ENCODE measurements at regions not wholly inside any gene's neighbourhood (a gene's known extent, or its start where the extent isn't known, plus 50 kb on each side); places are given as distances from the start of the nearest gene placed in this dataset.

DNA sequence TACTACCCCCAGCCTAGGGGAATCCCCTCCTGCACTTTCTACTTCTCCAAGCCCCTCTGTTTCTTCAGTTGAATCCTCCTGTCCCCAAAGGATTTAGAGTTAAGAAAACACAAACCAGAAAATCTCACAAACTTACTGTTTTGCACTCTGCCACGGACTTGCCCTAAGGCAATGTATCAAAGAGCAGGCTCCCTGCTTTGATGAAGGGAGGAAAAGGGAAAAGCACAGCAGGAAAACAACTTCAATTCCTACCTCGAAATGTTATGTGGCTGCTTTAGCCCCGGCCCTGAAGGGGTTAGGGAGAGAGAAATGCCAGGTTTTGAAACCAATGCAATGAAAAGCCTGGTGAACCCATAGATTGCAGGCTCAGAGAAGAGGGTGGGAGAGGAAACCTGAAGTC is 254.7 kb downstream of the MAN2A1 start:
- Mint-ChIP-seq H3K4me3 (no peak overlapping the region), H3K27ac (no peak overlapping the region), H3K4me1 (peaks cover 7 to 12% (median 10%) of the 10 kb centered on the region in 4 donors), H3K9me3 (peaks cover 0 to 12% (median 5%) of the 10 kb centered on the region in 8 donors), H3K27me3 (peaks cover 7% of the 10 kb centered on the region in 2 donors), H3K36me3 (no peaks in the 10 kb centered on the region)
- no peak overlapping the region for H3K27ac ChIP-seq (ENCODE audit: low read depth, low read length)
- peaks cover 7% of the 10 kb centered on the region for H3K4me1 ChIP-seq (ENCODE audit: insufficient read depth, low read length)
- no peaks in the 10 kb centered on the region for H3K27me3 ChIP-seq (ENCODE audit: insufficient read depth, low read length)
- POLR2A ChIA-PET (ENCODE audit: partially characterized antibody) = no interaction called here
- H3K4me3 ChIP-seq (ENCODE audit: low read length in 2 of 2) = no peak overlapping the region
- CTCF ChIA-PET (ENCODE audit: partially characterized antibody) = no interaction called here
- H3K36me3 ChIP-seq (ENCODE audit: insufficient read depth, low read length) = no peaks in the 10 kb centered on the region
- intact Hi-C loops (cut with micrococcal nuclease) = no loop called here
- H3K9me3 ChIP-seq (ENCODE audit: control insufficient read depth in 1 of 2, low read length in 2 of 2) = no peaks in the 10 kb centered on the region
- no peak for DNase-seq

DNA sequence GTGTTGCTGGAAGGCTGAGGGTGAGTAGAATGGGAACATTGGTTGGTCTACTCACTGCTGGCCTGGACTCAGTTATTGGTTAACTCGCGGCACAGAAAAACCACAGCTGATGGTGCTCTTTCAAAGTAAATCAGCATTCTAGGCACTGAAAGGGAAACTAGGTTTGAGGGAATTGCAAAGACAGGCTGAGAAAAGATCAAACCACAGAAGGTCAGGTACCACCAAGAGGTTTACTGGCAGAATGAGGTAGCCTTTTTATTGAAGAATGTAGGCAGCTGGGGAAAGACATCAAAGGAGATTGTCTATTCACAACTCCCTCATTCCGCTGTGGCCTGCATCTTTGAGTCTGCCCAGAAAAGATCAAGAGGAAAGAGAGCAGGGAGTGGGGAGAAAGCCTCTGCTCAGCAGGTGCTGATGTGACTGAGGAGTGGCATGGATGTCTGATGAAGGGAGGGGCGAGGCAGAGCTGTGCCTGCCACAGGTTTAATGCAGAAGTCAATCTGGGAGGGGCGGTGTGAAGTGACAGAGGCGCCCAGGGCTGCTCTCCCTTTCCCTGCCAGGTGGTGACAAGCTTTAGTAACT is 255.5 kb downstream of the MAN2A1 start:
- H3K36me3 Mint-ChIP-seq = no peaks in the 10 kb centered on the region
- intact Hi-C loops (cut with micrococcal nuclease) = no loop called here
- Histone ChIP-seq H3K4me1 (ENCODE audit: insufficient read depth, low read length) (peaks cover 7% of the 10 kb centered on the region), H3K4me3 (ENCODE audit: low read length in 2 of 2) (no peak overlapping the region), H3K9me3 (ENCODE audit: control insufficient read depth in 1 of 2, low read length in 2 of 2) (no peaks in the 10 kb centered on the region), H3K27ac (ENCODE audit: low read depth, low read length) (no peak overlapping the region), H3K27me3 (ENCODE audit: insufficient read depth, low read length) (no peaks in the 10 kb centered on the region), H3K36me3 (ENCODE audit: insufficient read depth, low read length) (no peaks in the 10 kb centered on the region)
- H3K27me3 Mint-ChIP-seq = peaks cover 7% of the 10 kb centered on the region in 2 donors
- ChIA-PET CTCF (ENCODE audit: partially characterized antibody) (interaction anchor here (1.2 kb wide), 1 partner anchor 21 kb away, joined by 3 read pairs; no protein-coding TSS in a partner anchor), POLR2A (ENCODE audit: partially characterized antibody) (no interaction called here)
- DNase-seq = no peak
- H3K4me1 Mint-ChIP-seq = peaks cover 7 to 12% (median 10%) of the 10 kb centered on the region in 4 donors
- H3K9me3 Mint-ChIP-seq = peaks cover 0 to 10% (median 3%) of the 10 kb centered on the region in 8 donors
- H3K27ac Mint-ChIP-seq = no peak overlapping the region
- no peak overlapping the region for H3K4me3 Mint-ChIP-seq

DNA sequence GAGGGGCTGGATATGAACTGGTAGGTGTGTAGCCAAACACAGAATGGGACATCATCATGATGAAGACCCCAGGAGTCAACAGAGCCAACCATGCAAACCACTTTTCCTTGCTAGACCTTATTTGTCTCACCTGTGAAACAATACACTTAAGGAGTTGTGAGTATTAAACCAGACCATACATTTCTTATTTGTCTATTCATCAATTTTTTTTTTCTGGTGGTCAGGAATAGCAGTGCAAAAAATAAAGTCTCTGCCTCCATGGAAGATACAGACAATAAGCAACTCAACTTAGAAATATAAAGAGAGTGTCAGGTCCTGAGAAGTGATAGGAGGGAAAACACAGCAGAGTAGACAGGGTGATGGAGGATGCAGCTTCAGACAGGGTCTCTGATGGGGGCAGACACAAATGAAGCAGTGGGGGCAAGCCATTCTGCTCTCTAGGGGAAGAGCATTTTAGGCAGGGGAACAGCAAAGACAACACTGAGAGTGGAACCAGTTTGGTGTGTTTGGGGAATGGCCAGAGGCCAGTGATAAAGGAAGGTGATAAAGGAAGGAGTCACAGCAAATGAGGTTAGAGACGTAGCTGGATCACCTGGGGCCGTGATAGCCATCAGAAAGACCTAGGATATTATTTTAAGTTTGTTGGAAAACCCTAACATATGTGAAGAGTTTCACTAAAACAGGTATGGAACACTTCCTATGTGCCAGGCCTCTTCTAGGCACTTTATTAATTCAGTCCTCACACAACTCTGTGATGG is 256.2 kb downstream of the MAN2A1 start:
- DNase-seq = no peak
- Histone ChIP-seq H3K27ac (ENCODE audit: low read depth, low read length) (no peak overlapping the region), H3K36me3 (ENCODE audit: insufficient read depth, low read length) (no peaks in the 10 kb centered on the region), H3K4me3 (ENCODE audit: low read length in 2 of 2) (no peak overlapping the region), H3K27me3 (ENCODE audit: insufficient read depth, low read length) (no peaks in the 10 kb centered on the region), H3K4me1 (ENCODE audit: insufficient read depth, low read length) (peaks cover 7% of the 10 kb centered on the region), H3K9me3 (ENCODE audit: control insufficient read depth in 1 of 2, low read length in 2 of 2) (no peaks in the 10 kb centered on the region)
- Mint-ChIP-seq H3K36me3 (no peaks in the 10 kb centered on the region), H3K4me3 (no peak overlapping the region), H3K27me3 (peaks cover 7% of the 10 kb centered on the region in 2 donors), H3K9me3 (peaks cover 0 to 4% (median under 1%) of the 10 kb centered on the region in 8 donors), H3K27ac (no peak overlapping the region), H3K4me1 (peaks cover 7 to 12% (median 10%) of the 10 kb centered on the region in 4 donors)
- ChIA-PET POLR2A (ENCODE audit: partially characterized antibody) (no interaction called here), CTCF (ENCODE audit: partially characterized antibody) (interaction anchor here (1.2 kb wide), 1 partner anchor 22 kb away, joined by 3 read pairs; no protein-coding TSS in a partner anchor)
- intact Hi-C loops (cut with micrococcal nuclease) = no loop called here

DNA sequence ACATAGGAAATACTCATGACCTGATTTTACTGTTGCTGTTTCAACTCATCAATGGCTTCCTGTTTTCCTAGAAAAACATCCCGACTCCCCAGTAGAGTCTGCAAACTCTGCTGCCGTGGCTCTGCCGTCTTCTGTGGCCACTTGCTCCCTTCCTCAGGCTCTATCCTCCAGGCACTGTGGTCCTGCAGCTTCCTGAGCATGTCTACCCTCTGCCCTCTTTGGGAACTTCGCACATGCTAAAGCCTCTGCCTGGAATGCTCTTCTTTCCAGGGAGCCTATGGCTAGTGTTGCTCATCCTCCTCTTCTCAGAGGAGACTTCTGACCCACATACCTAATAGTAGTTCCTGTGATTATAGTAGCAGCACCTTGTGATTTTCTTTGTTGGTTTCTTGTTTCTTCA is 256.9 kb downstream of the MAN2A1 start:
- Histone ChIP-seq H3K27ac (ENCODE audit: low read depth, low read length) (no peak overlapping the region), H3K27me3 (ENCODE audit: insufficient read depth, low read length) (no peaks in the 10 kb centered on the region), H3K4me1 (ENCODE audit: insufficient read depth, low read length) (peaks cover 7% of the 10 kb centered on the region), H3K9me3 (ENCODE audit: control insufficient read depth in 1 of 2, low read length in 2 of 2) (no peaks in the 10 kb centered on the region), H3K36me3 (ENCODE audit: insufficient read depth, low read length) (no peaks in the 10 kb centered on the region), H3K4me3 (ENCODE audit: low read length in 2 of 2) (no peak overlapping the region)
- no peaks in the 10 kb centered on the region for H3K36me3 Mint-ChIP-seq
- H3K4me1 Mint-ChIP-seq = peaks cover 7 to 12% (median 10%) of the 10 kb centered on the region in 4 donors
- no peak overlapping the region for H3K27ac Mint-ChIP-seq
- no peak overlapping the region for H3K4me3 Mint-ChIP-seq
- ChIA-PET POLR2A (ENCODE audit: partially characterized antibody) (no interaction called here), CTCF (ENCODE audit: partially characterized antibody) (no interaction called here)
- H3K27me3 Mint-ChIP-seq = peaks cover 7% of the 10 kb centered on the region in 2 donors
- H3K9me3 Mint-ChIP-seq = no peaks in the 10 kb centered on the region
- DNase-seq = no peak
- intact Hi-C loops (cut with micrococcal nuclease) = no loop called here

DNA sequence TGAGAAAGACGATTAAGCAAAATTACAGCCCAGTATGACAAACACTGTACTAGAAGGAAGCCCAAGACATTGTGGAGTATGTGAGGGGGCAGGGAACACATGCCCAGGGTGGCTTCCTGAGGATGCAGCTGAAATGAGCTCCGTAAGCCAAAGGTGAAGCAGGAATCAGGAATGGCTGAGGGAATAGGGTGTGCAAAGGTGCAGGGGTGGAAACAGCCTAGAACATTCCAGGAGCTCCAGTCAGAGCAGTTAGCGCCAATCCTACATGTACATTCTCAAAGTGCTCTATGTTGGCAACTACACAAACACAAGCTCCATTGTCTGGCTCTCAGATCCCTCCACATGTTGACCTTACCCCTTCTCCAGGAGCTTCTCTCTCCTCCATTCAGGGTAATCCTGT is 257.9 kb downstream of the MAN2A1 start:
- no peaks in the 10 kb centered on the region for H3K27me3 ChIP-seq (ENCODE audit: insufficient read depth, low read length)
- Mint-ChIP-seq H3K27ac (no peak overlapping the region), H3K36me3 (no peaks in the 10 kb centered on the region), H3K27me3 (peaks cover 7% of the 10 kb centered on the region in 2 donors), H3K9me3 (no peaks in the 10 kb centered on the region), H3K4me1 (peaks cover 7 to 12% (median 10%) of the 10 kb centered on the region in 4 donors), H3K4me3 (no peak overlapping the region)
- ChIA-PET CTCF (ENCODE audit: partially characterized antibody) (no interaction called here), POLR2A (ENCODE audit: partially characterized antibody) (no interaction called here)
- H3K4me1 ChIP-seq (ENCODE audit: insufficient read depth, low read length) = peaks cover 7% of the 10 kb centered on the region
- no peak for DNase-seq
- H3K27ac ChIP-seq (ENCODE audit: low read depth, low read length) = no peak overlapping the region
- intact Hi-C loops (cut with micrococcal nuclease) = no loop called here
- no peaks in the 10 kb centered on the region for H3K9me3 ChIP-seq (ENCODE audit: control insufficient read depth in 1 of 2, low read length in 2 of 2)
- H3K4me3 ChIP-seq (ENCODE audit: low read length in 2 of 2) = no peak overlapping the region
- no peaks in the 10 kb centered on the region for H3K36me3 ChIP-seq (ENCODE audit: insufficient read depth, low read length)

DNA sequence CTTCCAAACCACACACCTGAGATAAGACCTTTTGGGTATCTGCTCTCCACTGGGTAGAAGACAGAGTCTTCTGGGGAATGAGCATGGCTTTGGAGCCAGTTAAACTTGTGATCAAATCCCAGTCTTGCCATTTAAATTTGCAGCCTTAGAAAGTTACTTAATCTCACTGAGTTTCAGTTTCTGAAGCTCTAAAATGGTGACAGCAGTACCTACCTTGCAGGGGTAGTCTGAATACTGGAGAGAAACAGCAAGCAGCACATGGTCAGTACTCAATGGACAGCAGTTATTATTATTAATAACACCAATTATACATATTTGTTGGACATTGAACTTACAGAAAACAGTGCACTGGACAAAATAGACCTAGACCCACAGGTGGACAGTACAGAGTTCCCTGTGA is 260.9 kb downstream of the MAN2A1 start:
- H3K27ac Mint-ChIP-seq = no peak overlapping the region
- no peaks in the 10 kb centered on the region for H3K9me3 Mint-ChIP-seq
- peaks cover 0 to 5% of the 10 kb centered on the region in 2 donors for H3K27me3 Mint-ChIP-seq
- intact Hi-C loops (cut with micrococcal nuclease) = no loop called here
- H3K4me3 Mint-ChIP-seq = no peak overlapping the region
- peaks cover 0 to 7% (median 1%) of the 10 kb centered on the region in 4 donors for H3K4me1 Mint-ChIP-seq
- Histone ChIP-seq H3K27me3 (ENCODE audit: insufficient read depth, low read length) (no peaks in the 10 kb centered on the region), H3K4me3 (ENCODE audit: low read length in 2 of 2) (no peak overlapping the region), H3K27ac (ENCODE audit: low read depth, low read length) (no peak overlapping the region), H3K4me1 (ENCODE audit: insufficient read depth, low read length) (peaks cover under 1% of the 10 kb centered on the region), H3K9me3 (ENCODE audit: control insufficient read depth in 1 of 2, low read length in 2 of 2) (no peaks in the 10 kb centered on the region), H3K36me3 (ENCODE audit: insufficient read depth, low read length) (no peaks in the 10 kb centered on the region)
- no peaks in the 10 kb centered on the region for H3K36me3 Mint-ChIP-seq
- no peak for DNase-seq
- POLR2A ChIA-PET (ENCODE audit: partially characterized antibody) = no interaction called here
- CTCF ChIA-PET (ENCODE audit: partially characterized antibody) = no interaction called here

DNA sequence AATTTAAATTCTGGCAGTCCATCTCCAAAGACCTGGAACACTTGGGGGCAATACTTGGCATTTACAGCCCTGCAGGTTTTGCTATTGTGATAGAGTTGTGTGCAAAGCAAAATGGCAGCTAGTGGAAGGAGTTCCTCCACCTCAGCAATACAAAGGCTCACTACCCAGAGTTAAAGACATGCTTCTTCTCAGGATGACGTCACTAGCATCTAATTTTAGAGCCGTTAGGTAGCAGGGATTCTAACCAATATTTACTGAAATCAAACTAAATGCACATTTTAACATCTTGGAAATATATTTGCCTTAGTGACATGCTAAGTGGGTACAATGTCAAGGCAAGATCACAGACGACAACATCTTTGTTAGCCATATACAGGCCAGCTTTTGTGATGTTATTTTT is 261.6 kb downstream of the MAN2A1 start:
- H3K36me3 ChIP-seq (ENCODE audit: insufficient read depth, low read length) = no peaks in the 10 kb centered on the region
- H3K27me3 ChIP-seq (ENCODE audit: insufficient read depth, low read length) = no peaks in the 10 kb centered on the region
- H3K27ac Mint-ChIP-seq = no peak overlapping the region
- H3K27me3 Mint-ChIP-seq = peaks cover 0 to 5% of the 10 kb centered on the region in 2 donors
- H3K4me1 Mint-ChIP-seq = peaks cover 0 to 3% (median 0%) of the 10 kb centered on the region in 4 donors
- CTCF ChIA-PET (ENCODE audit: partially characterized antibody) = no interaction called here
- no peaks in the 10 kb centered on the region for H3K9me3 Mint-ChIP-seq
- no peaks in the 10 kb centered on the region for H3K36me3 Mint-ChIP-seq
- intact Hi-C loops (cut with micrococcal nuclease) = no loop called here
- no peaks in the 10 kb centered on the region for H3K9me3 ChIP-seq (ENCODE audit: control insufficient read depth in 1 of 2, low read length in 2 of 2)
- DNase-seq = no peak
- H3K4me3 Mint-ChIP-seq = no peak overlapping the region
- POLR2A ChIA-PET (ENCODE audit: partially characterized antibody) = no interaction called here
- H3K4me3 ChIP-seq (ENCODE audit: low read length in 2 of 2) = no peak overlapping the region
- H3K27ac ChIP-seq (ENCODE audit: low read depth, low read length) = no peak overlapping the region
- no peaks in the 10 kb centered on the region for H3K4me1 ChIP-seq (ENCODE audit: insufficient read depth, low read length)
